ENCODE measurements at regions not wholly inside any gene's neighbourhood (a gene's known extent, or its start where the extent isn't known, plus 50 kb on each side); places are given as distances from the start of the nearest gene placed in this dataset.
A peak's percentile ranks its signal among the peaks of the same experiment; 100 is the strongest.

- DNase-seq (ENCODE audit: low read depth): no peak
- no peak overlapping the region for H3K4me3 ChIP-seq (ENCODE audit: low read depth, low read length)
- TF ChIP-seq, protein P1, sequence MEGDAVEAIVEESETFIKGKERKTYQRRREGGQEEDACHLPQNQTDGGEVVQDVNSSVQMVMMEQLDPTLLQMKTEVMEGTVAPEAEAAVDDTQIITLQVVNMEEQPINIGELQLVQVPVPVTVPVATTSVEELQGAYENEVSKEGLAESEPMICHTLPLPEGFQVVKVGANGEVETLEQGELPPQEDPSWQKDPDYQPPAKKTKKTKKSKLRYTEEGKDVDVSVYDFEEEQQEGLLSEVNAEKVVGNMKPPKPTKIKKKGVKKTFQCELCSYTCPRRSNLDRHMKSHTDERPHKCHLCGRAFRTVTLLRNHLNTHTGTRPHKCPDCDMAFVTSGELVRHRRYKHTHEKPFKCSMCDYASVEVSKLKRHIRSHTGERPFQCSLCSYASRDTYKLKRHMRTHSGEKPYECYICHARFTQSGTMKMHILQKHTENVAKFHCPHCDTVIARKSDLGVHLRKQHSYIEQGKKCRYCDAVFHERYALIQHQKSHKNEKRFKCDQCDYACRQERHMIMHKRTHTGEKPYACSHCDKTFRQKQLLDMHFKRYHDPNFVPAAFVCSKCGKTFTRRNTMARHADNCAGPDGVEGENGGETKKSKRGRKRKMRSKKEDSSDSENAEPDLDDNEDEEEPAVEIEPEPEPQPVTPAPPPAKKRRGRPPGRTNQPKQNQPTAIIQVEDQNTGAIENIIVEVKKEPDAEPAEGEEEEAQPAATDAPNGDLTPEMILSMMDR (IDR thresholded peaks at IDR 0.05; ENCODE audit: insufficient read depth, low read length): no peak
Observed at GRCh38 chr15:80334521-80334920, 69.7 kb upstream of the ARNT2 start.

DNA sequence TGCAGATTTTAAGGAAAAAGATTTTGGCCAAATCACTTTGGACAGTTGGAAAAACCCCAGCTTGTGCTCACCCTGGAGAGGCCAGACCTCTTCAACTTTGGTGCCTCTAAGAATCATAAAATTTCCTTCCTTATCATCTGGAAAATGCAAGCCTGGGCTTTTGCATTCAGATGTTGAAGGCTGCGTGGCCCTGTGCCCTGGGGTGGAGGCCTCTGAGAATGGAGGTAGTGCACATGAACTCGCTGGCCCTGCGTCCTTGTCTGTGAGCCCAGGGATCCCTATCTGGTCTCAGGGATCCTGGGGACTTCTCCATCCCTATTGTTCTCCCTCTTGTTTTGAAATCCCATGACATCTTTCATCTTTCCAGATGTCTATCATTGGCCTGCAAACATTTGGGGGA lies 64.6 kb upstream of the ARNT2 start:
- H3K4me3 ChIP-seq (ENCODE audit: low read depth, low read length): no peak overlapping the region
- DNase-seq (ENCODE audit: low read depth): no peak
- TF ChIP-seq, protein P1 (IDR thresholded peaks at IDR 0.05; ENCODE audit: insufficient read depth, low read length): no peak

- DNase-seq (ENCODE audit: low read depth): no peak
- TF ChIP-seq, protein P1 (IDR thresholded peaks at IDR 0.05; ENCODE audit: insufficient read depth, low read length): no peak
- H3K4me3 ChIP-seq (ENCODE audit: low read depth, low read length): no peak overlapping the region
Observed at GRCh38 chr15:80342148-80342547, 62.0 kb upstream of the ARNT2 start.

- H3K4me3 ChIP-seq (ENCODE audit: low read depth, low read length): no peak overlapping the region
- TF ChIP-seq, protein P1 (IDR thresholded peaks at IDR 0.05; ENCODE audit: insufficient read depth, low read length): no peak
- DNase-seq (ENCODE audit: low read depth): peak; percentile 94
Observed at GRCh38 chr15:80343554-80343992, 60.6 kb upstream of the ARNT2 start.

DNA sequence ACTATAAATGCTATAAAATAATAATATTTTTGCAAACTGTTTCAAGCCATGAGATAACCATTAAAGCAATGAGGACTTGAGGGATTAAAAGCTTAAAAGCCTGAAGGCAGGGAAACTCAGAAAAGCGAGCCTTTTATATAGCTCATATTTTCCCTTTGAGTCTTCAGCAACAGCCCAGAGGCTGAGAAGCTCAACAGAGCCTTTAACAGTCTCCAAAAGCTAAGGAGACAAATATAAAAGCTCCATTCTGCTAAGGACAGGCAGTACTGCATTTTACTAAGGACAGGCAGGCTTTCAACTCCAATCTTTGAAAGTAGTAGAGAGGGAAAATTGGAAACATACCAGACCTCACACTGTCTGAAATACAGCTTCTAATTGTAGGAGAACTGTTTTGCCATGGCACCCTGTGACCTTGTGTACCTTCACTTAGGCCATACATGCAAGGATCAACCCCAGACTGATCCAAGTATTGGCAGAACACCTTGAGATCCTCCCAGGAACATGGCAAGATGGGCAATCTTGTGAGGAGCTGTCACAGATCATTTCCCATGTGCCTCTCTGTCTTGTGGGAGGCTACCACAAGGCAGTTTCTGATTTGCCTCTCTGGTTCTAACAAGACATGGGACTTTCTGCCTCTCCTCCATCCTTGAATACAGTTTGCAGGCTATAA lies 53.1 kb upstream of the ARNT2 start:
- no peak for DNase-seq (ENCODE audit: low read depth)
- TF ChIP-seq, protein P1 (IDR thresholded peaks at IDR 0.05; ENCODE audit: insufficient read depth, low read length): no peak
- H3K4me3 ChIP-seq (ENCODE audit: low read depth, low read length): no peak overlapping the region

Measured in fibroblast of the aortic adventitia (primary cell).